ENCODE measurements at regions not wholly inside any gene's neighbourhood (a gene's known extent, or its start where the extent isn't known, plus 50 kb on each side); places are given as distances from the start of the nearest gene placed in this dataset.

DNA sequence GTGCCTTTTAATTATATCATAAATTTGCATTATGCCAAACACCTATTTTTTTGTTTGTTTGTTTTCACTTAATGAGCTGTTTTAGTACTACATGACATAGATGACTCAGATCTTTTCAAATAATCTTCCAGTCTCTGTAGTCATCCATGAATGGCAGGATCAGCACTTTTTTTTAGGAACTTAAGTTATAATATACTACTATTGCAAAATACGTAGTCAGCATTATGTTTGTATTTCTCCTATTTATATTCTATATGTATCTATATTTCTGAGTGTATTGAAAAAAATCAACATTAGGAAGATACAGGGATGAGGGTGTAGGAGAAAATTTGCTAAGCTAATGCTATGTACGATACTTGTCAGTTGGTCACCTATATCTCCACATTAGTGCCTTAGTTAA is 773.1 kb upstream of the AGA start:
- TF ChIP-seq, protein P1, sequence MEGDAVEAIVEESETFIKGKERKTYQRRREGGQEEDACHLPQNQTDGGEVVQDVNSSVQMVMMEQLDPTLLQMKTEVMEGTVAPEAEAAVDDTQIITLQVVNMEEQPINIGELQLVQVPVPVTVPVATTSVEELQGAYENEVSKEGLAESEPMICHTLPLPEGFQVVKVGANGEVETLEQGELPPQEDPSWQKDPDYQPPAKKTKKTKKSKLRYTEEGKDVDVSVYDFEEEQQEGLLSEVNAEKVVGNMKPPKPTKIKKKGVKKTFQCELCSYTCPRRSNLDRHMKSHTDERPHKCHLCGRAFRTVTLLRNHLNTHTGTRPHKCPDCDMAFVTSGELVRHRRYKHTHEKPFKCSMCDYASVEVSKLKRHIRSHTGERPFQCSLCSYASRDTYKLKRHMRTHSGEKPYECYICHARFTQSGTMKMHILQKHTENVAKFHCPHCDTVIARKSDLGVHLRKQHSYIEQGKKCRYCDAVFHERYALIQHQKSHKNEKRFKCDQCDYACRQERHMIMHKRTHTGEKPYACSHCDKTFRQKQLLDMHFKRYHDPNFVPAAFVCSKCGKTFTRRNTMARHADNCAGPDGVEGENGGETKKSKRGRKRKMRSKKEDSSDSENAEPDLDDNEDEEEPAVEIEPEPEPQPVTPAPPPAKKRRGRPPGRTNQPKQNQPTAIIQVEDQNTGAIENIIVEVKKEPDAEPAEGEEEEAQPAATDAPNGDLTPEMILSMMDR (IDR thresholded peaks at IDR 0.05 in 4 of 5, conservative IDR thresholded peaks at IDR 0.05 in 1 of 5), result no peak
- no peak for TF ChIP-seq POLR2A (IDR thresholded peaks at IDR 0.05)

All from gastrocnemius medialis (tissue), 4 donors.